AG04449 (cell line): ENCODE measurements at regions not wholly inside any gene's neighbourhood (a gene's known extent, or its start where the extent isn't known, plus 50 kb on each side); places are given as distances from the start of the nearest gene placed in this dataset.

Experiments
- CTCF ChIA-PET: fragments of 350-600 bp; formaldehyde crosslinking; extraction: SDS; loops from one replicate; lab custom pipeline; 2021; ENCODE audit warnings: antibody characterized with exemption; lab: Yijun Ruan, JAX
- POLR2A ChIA-PET: fragments of 400-600, 350-600 bp; formaldehyde crosslinking; extraction: SDS; loops from one replicate; lab custom pipeline; 2020; ENCODE audit warnings: antibody characterized with exemption, inconsistent platforms; lab: Yijun Ruan, JAX
- DNase-seq: peaks from one replicate; pipeline ENCODE4 v3.0.0-alpha.2; 2010; ENCODE audit warnings: low read depth, low spot score
- H3K4me3 ChIP-seq: 2 replicates; pipeline ENCODE4 v1.5.1; 2011; ENCODE audit warnings: low read depth, mild to moderate bottlenecking, control low read depth, low read length
- CTCF ChIP-seq: IDR thresholded peaks from one replicate; pipeline ENCODE4 v1.5.1; 2011; ENCODE audit warnings: mild to moderate bottlenecking, moderate library complexity, low read length, control low read depth, inconsistent platforms; ENCODE audit not compliant: insufficient read depth; ENCODE audit errors: missing control alignments

GRCh38 chr10:94092848-94093247, 99.1 kb downstream of the PLCE1 start:
- ChIA-PET CTCF (interaction anchor here (0.8 to 1.4 kb wide), 3 partner anchors 21 to 351 kb away, joined by 3 to 4 read pairs (median 3); no protein-coding TSS in a partner anchor), POLR2A (interaction anchor here (0.6 kb wide), 1 partner anchor 11 kb away, joined by 3 read pairs; no protein-coding TSS in a partner anchor)
- TF ChIP-seq CTCF, result no peak
- H3K4me3 ChIP-seq, result no peak overlapping the region
- no peak for DNase-seq

GRCh38 chr10:94093286-94093905, 99.7 kb downstream of the PLCE1 start:
- ChIA-PET POLR2A (interaction anchor here (0.6 kb wide), 1 partner anchor 10 kb away, joined by 3 read pairs; no protein-coding TSS in a partner anchor), CTCF (interaction anchor here (0.8 to 1.4 kb wide), 3 partner anchors 21 to 351 kb away, joined by 3 to 4 read pairs (median 3); no protein-coding TSS in a partner anchor)
- no peak overlapping the region for H3K4me3 ChIP-seq
- DNase-seq, result no peak
- no peak for TF ChIP-seq CTCF

- ChIA-PET POLR2A (no interaction called here), CTCF (interaction anchor here (1.0 kb wide), 1 partner anchor 18 kb away, joined by 3 read pairs; no protein-coding TSS in a partner anchor)
- TF ChIP-seq CTCF, result no peak
These were observed 100.8 kb downstream of the PLCE1 start for GRCh38 chr10:94094540-94094939.

GRCh38 chr10:94097656-94098055, 103.9 kb downstream of the PLCE1 start:
- no peak overlapping the region for H3K4me3 ChIP-seq
- no peak for TF ChIP-seq CTCF
- DNase-seq, result no peak
- CTCF ChIA-PET, result interaction anchor here (0.6 to 1.6 kb wide), 4 partner anchors 9 to 223 kb away, joined by 3 to 8 read pairs (median 4); no protein-coding TSS in a partner anchor
- POLR2A ChIA-PET, result no interaction called here

More at GRCh38 chr10:94094540-94094939, 100.8 kb downstream of the PLCE1 start:
- no peak for DNase-seq
- no peak overlapping the region for H3K4me3 ChIP-seq

- no peak for TF ChIP-seq CTCF
- CTCF ChIA-PET, result interaction anchor here (0.8 to 1.6 kb wide), 2 partner anchors 25 to 222 kb away, joined by 3 to 8 read pairs; no protein-coding TSS in a partner anchor
- no peak for DNase-seq
- H3K4me3 ChIP-seq, result no peak overlapping the region
- POLR2A ChIA-PET, result no interaction called here
These were observed 105.2 kb downstream of the PLCE1 start for GRCh38 chr10:94098896-94099295.

- CTCF ChIA-PET, result interaction anchor here (1.4 kb wide), 1 partner anchor 12 kb away, joined by 3 read pairs; no protein-coding TSS in a partner anchor
These were observed 108.2 kb downstream of the PLCE1 start for GRCh38 chr10:94101894-94102293.

More at GRCh38 chr10:94101894-94102293, 108.2 kb downstream of the PLCE1 start:
- POLR2A ChIA-PET, result no interaction called here
- no peak overlapping the region for H3K4me3 ChIP-seq
- DNase-seq, result no peak
- TF ChIP-seq CTCF, result no peak
